Peyer's patch (tissue), 4 donors: ENCODE measurements at regions not wholly inside any gene's neighbourhood (a gene's known extent, or its start where the extent isn't known, plus 50 kb on each side); places are given as distances from the start of the nearest gene placed in this dataset.
"Not testable (repeated sequence)": the region's sequence is repeated elsewhere in the genome, so short reads cannot be mapped to it uniquely, and the experiment has no call there.

Experiments used
- DNase-seq, 3 donors: peaks; one replicate each; pipeline ENCODE4 v3.0.0-alpha.2; 2017 to 2019
- H3K27ac ChIP-seq, 4 donors: fragments of 200-600 bp; sonication (generic); one replicate each; pipeline ENCODE4 v1.5.1; 2016 to 2019
- H3K27me3 ChIP-seq, 2 donors: fragments of 200-600 bp; sonication (generic); one replicate each; pipeline ENCODE4 v1.5.1; 2019
- H3K36me3 ChIP-seq, 3 donors: fragments of 200-600 bp; sonication (generic); one replicate each; pipeline ENCODE4 v1.5.1; 2016 to 2019
- H3K4me1 ChIP-seq, 4 donors: fragments of 200-600 bp; sonication (generic); one replicate each; pipeline ENCODE4 v1.5.1; 2016 to 2019
- H3K4me3 ChIP-seq, 4 donors: fragments of 200-600 bp; sonication (generic); 1 replicate in 3 of 4; 2 replicates in 1 of 4; pipeline ENCODE4 v1.5.1; 2016 to 2019; ENCODE audit warnings: mild to moderate bottlenecking in 1 of 4
- H3K9me3 ChIP-seq, 4 donors: fragments of 200-600 bp; sonication (generic); one replicate each; pipeline ENCODE4 v1.5.1; 2016 to 2019; ENCODE audit warnings: mild to moderate bottlenecking in 1 of 4
- POLR2A ChIP-seq, 2 donors: fragments of 450-650 bp; IDR thresholded peaks; one replicate each; pipeline ENCODE4 v1.5.1; 2017; ENCODE audit warnings: antibody characterized with exemption in 2 of 2, mild to moderate bottlenecking in 2 of 2, moderate library complexity in 2 of 2
- TF ChIP-seq, protein P1 (sequence below), 6 experiments: fragments of 450-650 bp in 4 of 6; fragments of 200-600 bp in 2 of 6; sonication (generic) in 1 of 6; IDR thresholded peaks; one replicate each; pipeline ENCODE4 v1.5.1; 2017 to 2019; ENCODE audit warnings: antibody characterized with exemption in 6 of 6, mild to moderate bottlenecking in 3 of 6, moderate library complexity in 1 of 6

DNA sequence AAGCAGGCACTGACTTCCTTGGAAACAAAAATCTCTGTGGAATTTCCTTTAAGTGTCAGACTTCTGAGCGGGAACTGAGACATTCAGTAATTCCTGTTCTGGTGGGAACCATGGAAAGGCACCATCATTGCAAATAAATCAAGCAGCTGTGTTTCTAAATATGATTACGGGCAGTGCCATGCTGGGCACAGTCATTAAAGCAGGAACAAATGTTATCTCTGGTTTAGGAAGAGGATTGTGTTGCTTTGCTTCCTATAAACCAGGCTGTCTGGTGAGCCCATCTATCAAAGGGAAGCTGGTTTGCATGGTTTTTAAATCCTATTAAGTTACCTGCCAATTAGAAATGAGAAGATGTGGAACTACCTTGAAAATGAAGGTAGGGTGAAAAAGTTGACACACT lies 86.7 kb downstream of the EBLN2 start:
- Histone ChIP-seq H3K36me3 (no peaks in the 10 kb centered on the region), H3K4me3 (no peak overlapping the region), H3K4me1 (no peaks in the 10 kb centered on the region), H3K27me3 (no peaks in the 10 kb centered on the region), H3K9me3 (no peaks in the 10 kb centered on the region), H3K27ac (no peak overlapping the region)
- TF ChIP-seq, protein P1, sequence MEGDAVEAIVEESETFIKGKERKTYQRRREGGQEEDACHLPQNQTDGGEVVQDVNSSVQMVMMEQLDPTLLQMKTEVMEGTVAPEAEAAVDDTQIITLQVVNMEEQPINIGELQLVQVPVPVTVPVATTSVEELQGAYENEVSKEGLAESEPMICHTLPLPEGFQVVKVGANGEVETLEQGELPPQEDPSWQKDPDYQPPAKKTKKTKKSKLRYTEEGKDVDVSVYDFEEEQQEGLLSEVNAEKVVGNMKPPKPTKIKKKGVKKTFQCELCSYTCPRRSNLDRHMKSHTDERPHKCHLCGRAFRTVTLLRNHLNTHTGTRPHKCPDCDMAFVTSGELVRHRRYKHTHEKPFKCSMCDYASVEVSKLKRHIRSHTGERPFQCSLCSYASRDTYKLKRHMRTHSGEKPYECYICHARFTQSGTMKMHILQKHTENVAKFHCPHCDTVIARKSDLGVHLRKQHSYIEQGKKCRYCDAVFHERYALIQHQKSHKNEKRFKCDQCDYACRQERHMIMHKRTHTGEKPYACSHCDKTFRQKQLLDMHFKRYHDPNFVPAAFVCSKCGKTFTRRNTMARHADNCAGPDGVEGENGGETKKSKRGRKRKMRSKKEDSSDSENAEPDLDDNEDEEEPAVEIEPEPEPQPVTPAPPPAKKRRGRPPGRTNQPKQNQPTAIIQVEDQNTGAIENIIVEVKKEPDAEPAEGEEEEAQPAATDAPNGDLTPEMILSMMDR (IDR thresholded peaks at IDR 0.05), result no peak
- TF ChIP-seq POLR2A (IDR thresholded peaks at IDR 0.05), result no peak
- no peak for DNase-seq

DNA sequence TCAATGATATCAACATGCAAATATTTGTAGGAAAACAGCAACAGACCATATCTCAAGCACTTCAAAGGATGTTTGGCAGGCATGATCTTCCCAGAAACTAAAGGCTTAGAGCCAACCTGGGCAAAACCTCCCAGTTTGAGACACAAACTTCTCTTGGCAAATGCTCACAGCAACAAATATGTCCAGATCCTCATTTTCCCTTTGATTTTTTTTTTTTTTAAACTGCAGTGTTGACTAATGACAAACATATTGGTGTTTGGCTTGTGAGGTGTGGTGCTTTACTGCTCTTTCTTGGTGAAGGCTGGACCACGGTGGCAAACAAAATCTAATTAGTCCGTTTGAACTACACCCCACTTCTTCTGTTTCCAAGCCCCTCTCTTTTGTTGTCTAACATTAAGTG lies 87.2 kb downstream of the EBLN2 start:
- H3K27ac ChIP-seq, result no peak overlapping the region
- no peaks in the 10 kb centered on the region for H3K9me3 ChIP-seq
- H3K27me3 ChIP-seq, result no peaks in the 10 kb centered on the region
- TF ChIP-seq, protein P1 (IDR thresholded peaks at IDR 0.05), result no peak
- TF ChIP-seq POLR2A (IDR thresholded peaks at IDR 0.05), result no peak
- no peak overlapping the region for H3K4me3 ChIP-seq
- DNase-seq, result no peak
- H3K4me1 ChIP-seq, result no peaks in the 10 kb centered on the region
- H3K36me3 ChIP-seq, result no peaks in the 10 kb centered on the region

DNA sequence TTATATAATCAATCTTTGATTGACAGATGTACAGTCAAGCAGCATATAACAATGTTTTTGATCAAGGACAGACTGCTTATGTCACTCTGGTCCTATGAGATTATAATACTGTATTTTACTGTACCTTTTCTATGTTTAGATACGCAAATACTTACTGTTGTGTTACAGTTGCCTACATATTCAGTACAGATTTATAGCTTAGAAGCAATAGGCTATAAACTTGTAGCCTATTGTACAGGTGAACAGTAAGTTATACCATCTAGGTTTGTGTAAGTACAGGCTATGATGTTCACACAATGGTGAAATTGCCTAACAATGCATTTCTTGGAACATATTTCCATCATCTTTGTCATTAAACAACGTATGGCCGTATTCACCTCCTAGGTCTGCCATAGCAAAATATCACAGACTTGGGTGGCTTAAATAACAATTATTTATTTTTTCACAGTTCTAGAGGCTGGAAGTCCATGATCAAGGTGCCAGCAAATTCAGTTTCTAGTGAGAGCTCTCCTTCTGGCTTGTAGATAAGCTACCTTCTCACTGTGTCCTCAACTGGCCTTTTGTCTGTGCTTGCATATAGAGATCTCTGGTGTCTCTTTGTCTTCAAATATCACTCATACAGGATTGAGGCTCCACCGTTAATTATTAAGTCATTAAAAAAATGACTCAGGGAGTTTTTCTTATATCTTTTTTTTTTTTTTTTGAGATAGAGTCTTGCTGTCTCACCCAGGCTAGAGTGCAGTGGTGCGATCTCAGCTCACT lies 89.1 kb downstream of the EBLN2 start:
- no peaks in the 10 kb centered on the region for H3K27me3 ChIP-seq
- no peak overlapping the region for H3K4me3 ChIP-seq
- no peak for TF ChIP-seq POLR2A (IDR thresholded peaks at IDR 0.05)
- TF ChIP-seq, protein P1 (IDR thresholded peaks at IDR 0.05), result no peak
- no peak for DNase-seq
- no peaks in the 10 kb centered on the region for H3K4me1 ChIP-seq
- H3K36me3 ChIP-seq, result no peaks in the 10 kb centered on the region
- no peaks in the 10 kb centered on the region for H3K9me3 ChIP-seq
- no peak overlapping the region for H3K27ac ChIP-seq

DNA sequence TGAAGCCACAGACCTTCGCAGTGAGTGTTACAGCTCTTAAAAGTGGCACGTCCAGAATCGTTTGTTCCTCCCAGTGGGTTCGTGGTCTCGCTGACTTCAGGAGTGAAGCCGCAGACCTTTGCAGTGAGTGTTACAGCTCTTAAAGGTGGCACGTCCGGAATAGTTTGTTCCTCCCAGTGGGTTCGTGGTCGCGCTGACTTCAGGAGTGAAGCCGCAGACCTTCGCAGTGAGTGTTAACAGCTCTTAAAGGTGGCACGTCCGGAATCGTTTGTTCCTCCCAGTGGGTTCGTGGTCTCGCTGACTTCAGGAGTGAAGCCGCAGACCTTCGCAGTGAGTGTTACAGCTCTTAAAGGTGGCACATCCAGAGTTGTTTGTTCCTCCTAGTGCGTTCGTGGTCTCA lies 91.1 kb downstream of the EBLN2 start:
- not testable (repeated sequence) for H3K36me3 ChIP-seq, H3K4me3 ChIP-seq, H3K9me3 ChIP-seq, DNase-seq, H3K27me3 ChIP-seq, H3K27ac ChIP-seq, H3K4me1 ChIP-seq

DNA sequence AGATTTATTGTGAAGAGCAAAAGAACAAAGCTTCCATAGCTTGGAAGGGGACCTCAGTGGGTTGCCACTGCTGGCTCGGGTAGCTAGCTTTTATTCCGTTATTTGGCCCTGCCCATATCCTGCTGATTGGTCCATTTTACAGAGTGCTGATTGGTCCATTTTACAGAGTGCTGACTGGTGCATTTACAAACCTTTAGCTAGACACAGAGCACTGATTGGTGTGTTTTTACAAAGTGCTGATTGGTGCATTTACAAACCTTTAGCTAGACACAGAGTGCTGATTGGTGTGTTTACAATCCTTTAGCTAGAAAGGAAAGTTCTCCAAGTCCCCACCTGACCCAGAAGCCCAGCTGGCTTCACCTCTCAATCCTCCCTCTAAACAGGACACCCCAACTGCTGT lies 91.6 kb downstream of the EBLN2 start:
- H3K27me3 ChIP-seq, H3K4me3 ChIP-seq, H3K9me3 ChIP-seq, H3K36me3 ChIP-seq, H3K4me1 ChIP-seq, H3K27ac ChIP-seq, DNase-seq: not testable (repeated sequence)

DNA sequence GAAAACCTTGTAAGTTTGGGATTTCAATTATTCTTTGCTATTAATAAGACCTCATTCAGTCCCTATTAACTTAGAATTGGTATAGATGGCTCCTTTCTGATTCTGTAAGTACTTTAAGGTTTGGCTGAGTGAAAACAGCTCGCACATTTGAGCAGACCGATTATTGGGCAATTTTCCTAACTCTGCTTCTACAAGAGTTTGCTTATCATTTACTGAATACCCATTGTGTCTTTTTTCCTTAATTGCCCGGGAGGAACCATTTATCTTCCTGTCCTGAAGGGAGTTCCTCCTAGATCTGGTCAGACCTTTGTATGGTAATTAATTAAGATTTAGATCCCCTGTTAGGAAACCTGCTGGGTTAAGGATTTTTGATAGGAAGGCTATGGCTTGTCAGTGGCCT lies 92.8 kb downstream of the EBLN2 start:
- not testable (repeated sequence) for H3K36me3 ChIP-seq, H3K4me3 ChIP-seq, DNase-seq, H3K4me1 ChIP-seq, H3K27me3 ChIP-seq, H3K9me3 ChIP-seq, H3K27ac ChIP-seq

DNA sequence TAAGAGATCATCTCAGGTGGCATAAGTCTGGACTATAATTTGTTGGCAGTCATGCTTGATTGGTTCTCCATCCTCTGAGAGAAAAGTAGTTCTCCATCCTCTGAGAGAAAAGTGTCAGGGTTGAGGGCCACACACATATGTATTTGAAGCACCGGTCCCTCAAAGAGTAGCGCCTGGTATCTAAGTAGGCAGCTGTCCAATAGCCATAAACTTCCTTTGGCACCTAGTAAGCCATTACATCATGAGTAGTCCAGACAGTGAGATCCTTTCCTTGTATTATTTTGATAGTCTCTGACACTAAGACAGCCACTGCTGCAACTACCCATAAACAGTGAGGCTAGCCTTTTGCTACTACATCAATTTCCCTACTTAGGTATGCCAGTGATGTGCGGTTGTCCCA lies 94.0 kb downstream of the EBLN2 start:
- not testable (repeated sequence) for H3K36me3 ChIP-seq, H3K9me3 ChIP-seq, H3K27ac ChIP-seq, H3K4me1 ChIP-seq, DNase-seq, H3K27me3 ChIP-seq, H3K4me3 ChIP-seq

DNA sequence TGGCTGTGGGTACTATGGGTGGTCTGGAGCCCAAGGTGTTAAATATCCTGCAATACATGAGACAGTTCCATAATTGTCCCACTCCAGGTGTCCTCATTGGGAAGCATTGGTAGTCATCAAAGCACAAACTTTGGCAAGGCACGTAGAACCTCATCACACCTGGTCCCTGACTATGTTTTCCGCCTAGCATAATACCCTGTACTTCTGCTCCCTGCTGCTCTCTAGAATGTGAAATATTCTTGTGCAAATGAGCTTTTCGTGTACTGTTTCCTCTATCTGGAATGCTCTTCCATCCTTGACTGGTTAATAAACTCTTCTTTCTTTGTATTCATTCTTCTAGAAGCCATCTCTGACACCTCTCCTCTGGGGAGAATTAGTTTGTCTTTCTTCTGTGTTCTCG lies 103.2 kb downstream of the EBLN2 start:
- Histone ChIP-seq H3K4me3 (no peak overlapping the region), H3K4me1 (no peaks in the 10 kb centered on the region), H3K36me3 (no peaks in the 10 kb centered on the region), H3K27me3 (no peaks in the 10 kb centered on the region), H3K9me3 (no peaks in the 10 kb centered on the region), H3K27ac (no peak overlapping the region)
- no peak for DNase-seq
- TF ChIP-seq, protein P1 (IDR thresholded peaks at IDR 0.05), result no peak
- no peak for TF ChIP-seq POLR2A (IDR thresholded peaks at IDR 0.05)
